Hepatocyte (in vitro differentiated cells): ENCODE measurements at regions not wholly inside any gene's neighbourhood (a gene's known extent, or its start where the extent isn't known, plus 50 kb on each side); places are given as distances from the start of the nearest gene placed in this dataset.

ENCODE experiments used
- DNase-seq: peaks from one replicate; pipeline ENCODE4 v3.0.0-alpha.2; 2016; ENCODE audit warnings: low spot score
- H2AFZ ChIP-seq: fragments of 200-600 bp; sonication (generic); 2 replicates; pipeline ENCODE4 v1.6.0; 2016; ENCODE audit warnings: antibody characterized with exemption, mild to moderate bottlenecking
- H3K27ac ChIP-seq: fragments of 200-600 bp; sonication (generic); 2 replicates; pipeline ENCODE4 v1.5.1; 2016; ENCODE audit warnings: mild to moderate bottlenecking
- H3K27me3 ChIP-seq: fragments of 200-600 bp; sonication (generic); 2 replicates; pipeline ENCODE4 v1.6.1; 2016
- H3K36me3 ChIP-seq: fragments of 200-600 bp; sonication (generic); replicated peaks from 2 replicates; pipeline ENCODE4 v1.5.1; 2016; ENCODE audit warnings: low read depth; ENCODE audit not compliant: insufficient read depth
- H3K4me1 ChIP-seq: fragments of 200-600 bp; sonication (generic); 2 replicates; pipeline ENCODE4 v1.5.1; 2016; ENCODE audit warnings: mild to moderate bottlenecking, moderate library complexity; ENCODE audit not compliant: insufficient read depth
- H3K4me2 ChIP-seq: fragments of 200-600 bp; sonication (generic); 2 replicates; pipeline ENCODE4 v1.6.0; 2016
- H3K4me3 ChIP-seq: fragments of 200-600 bp; sonication (generic); 2 replicates; pipeline ENCODE4 v1.5.1; 2016; ENCODE audit warnings: mild to moderate bottlenecking
- H3K79me2 ChIP-seq: fragments of 200-600 bp; sonication (generic); 2 replicates; pipeline ENCODE4 v1.6.0; 2017; ENCODE audit warnings: mild to moderate bottlenecking
- H3K9me2 ChIP-seq: fragments of 200-600 bp; sonication (generic); replicated peaks from 2 replicates; pipeline ENCODE4 v1.6.0; 2017; ENCODE audit warnings: mild to moderate bottlenecking; ENCODE audit not compliant: insufficient read depth
- H3K9me3 ChIP-seq: fragments of 200-600 bp; sonication (generic); 2 replicates; pipeline ENCODE4 v1.5.1; 2016; ENCODE audit warnings: low read depth, mild to moderate bottlenecking
- H4K20me1 ChIP-seq: fragments of 200-600 bp; sonication (generic); 2 replicates; pipeline ENCODE4 v1.6.0; 2016; ENCODE audit warnings: mild to moderate bottlenecking; ENCODE audit not compliant: insufficient read depth, poor library complexity, severe bottlenecking
- CTCF ChIP-seq: fragments of 200-600 bp; sonication (generic); IDR thresholded peaks from 2 replicates; pipeline ENCODE4 v1.5.1; 2016; ENCODE audit warnings: antibody characterized with exemption, mild to moderate bottlenecking; ENCODE audit not compliant: poor library complexity
- EZH2 ChIP-seq: fragments of 200-600 bp; sonication (generic); IDR thresholded peaks from 2 replicates; pipeline ENCODE4 v1.6.1; 2016; ENCODE audit warnings: antibody characterized with exemption, mild to moderate bottlenecking, borderline replicate concordance
- EZH2phosphoT487 ChIP-seq: fragments of 200-600 bp; sonication (generic); IDR thresholded peaks from one replicate; pipeline ENCODE4 v1.6.1; 2018; ENCODE audit warnings: antibody characterized with exemption, mild to moderate bottlenecking, low read depth, moderate library complexity; ENCODE audit not compliant: unreplicated experiment, severe bottlenecking
- WGBS: methylation state at CpG from one replicate; pipeline ENCODE4 v1.1.6; 2016; ENCODE audit warnings: low lambda C conversion rate; ENCODE audit errors: missing lambda C conversion rate; 5-methylcytosine and 5-hydroxymethylcytosine counted together

GRCh38 chr6:81816380-81816779 is 63.9 kb upstream of the TENT5A start:
- H2AFZ ChIP-seq, result no peak overlapping the region
- H3K4me1 ChIP-seq, result peaks cover 3% of the 10 kb centered on the region
- 61% methylated on average over 2 of the region's 2 CpGs for WGBS
- no peak overlapping the region for H3K4me3 ChIP-seq
- no peaks in the 10 kb centered on the region for H3K27me3 ChIP-seq
- H3K9me3 ChIP-seq, result no peaks in the 10 kb centered on the region
- no peak for TF ChIP-seq CTCF
- TF ChIP-seq EZH2phosphoT487, result no peak
- no peak for TF ChIP-seq EZH2
- no peak for DNase-seq
- no peaks in the 10 kb centered on the region for H3K79me2 ChIP-seq
- H3K4me2 ChIP-seq, result no peak overlapping the region
- H4K20me1 ChIP-seq, result no peaks in the 10 kb centered on the region
- H3K36me3 ChIP-seq, result no peaks in the 10 kb centered on the region
- H3K27ac ChIP-seq, result no peak overlapping the region
- no peaks in the 10 kb centered on the region for H3K9me2 ChIP-seq

GRCh38 chr6:81814370-81815076 is 62.0 kb upstream of the TENT5A start:
- H3K27me3 ChIP-seq, result no peaks in the 10 kb centered on the region
- H3K9me2 ChIP-seq, result no peaks in the 10 kb centered on the region
- DNase-seq, result no peak
- WGBS, result 70% methylated on average over 2 of the region's 2 CpGs
- no peaks in the 10 kb centered on the region for H3K79me2 ChIP-seq
- no peaks in the 10 kb centered on the region for H4K20me1 ChIP-seq
- H3K9me3 ChIP-seq, result no peaks in the 10 kb centered on the region
- no peaks in the 10 kb centered on the region for H3K36me3 ChIP-seq
- TF ChIP-seq EZH2 (no peak), CTCF (no peak), EZH2phosphoT487 (no peak)
- H3K4me2 ChIP-seq, result no peak overlapping the region
- H3K4me1 ChIP-seq, result no peaks in the 10 kb centered on the region
- H2AFZ ChIP-seq, result no peak overlapping the region
- no peak overlapping the region for H3K4me3 ChIP-seq
- H3K27ac ChIP-seq, result no peak overlapping the region

GRCh38 chr6:81813305-81813704 is 60.8 kb upstream of the TENT5A start:
- Histone ChIP-seq H4K20me1 (no peaks in the 10 kb centered on the region), H3K4me3 (no peak overlapping the region), H3K27me3 (no peaks in the 10 kb centered on the region), H3K9me2 (no peaks in the 10 kb centered on the region), H3K4me2 (no peak overlapping the region), H3K27ac (no peak overlapping the region), H2AFZ (no peak overlapping the region), H3K79me2 (no peaks in the 10 kb centered on the region), H3K9me3 (no peaks in the 10 kb centered on the region), H3K4me1 (no peaks in the 10 kb centered on the region), H3K36me3 (no peaks in the 10 kb centered on the region)
- TF ChIP-seq EZH2, result no peak
- no peak for TF ChIP-seq EZH2phosphoT487
- TF ChIP-seq CTCF, result no peak
- DNase-seq, result no peak
